GM18507 (cell line): ENCODE measurements at regions not wholly inside any gene's neighbourhood (a gene's known extent, or its start where the extent isn't known, plus 50 kb on each side); places are given as distances from the start of the nearest gene placed in this dataset.

Source experiments
- DNase-seq: peaks from one replicate; pipeline ENCODE4 v3.0.0; 2011; ENCODE audit warnings: low read depth; ENCODE audit not compliant: insufficient read length; ENCODE audit errors: extremely low spot score
- FAIRE-seq: peaks from 2 replicates; lab custom pipeline; 2011; peaks lifted over from hg19 to GRCh38; lab: Jason Lieb, UNC

DNA sequence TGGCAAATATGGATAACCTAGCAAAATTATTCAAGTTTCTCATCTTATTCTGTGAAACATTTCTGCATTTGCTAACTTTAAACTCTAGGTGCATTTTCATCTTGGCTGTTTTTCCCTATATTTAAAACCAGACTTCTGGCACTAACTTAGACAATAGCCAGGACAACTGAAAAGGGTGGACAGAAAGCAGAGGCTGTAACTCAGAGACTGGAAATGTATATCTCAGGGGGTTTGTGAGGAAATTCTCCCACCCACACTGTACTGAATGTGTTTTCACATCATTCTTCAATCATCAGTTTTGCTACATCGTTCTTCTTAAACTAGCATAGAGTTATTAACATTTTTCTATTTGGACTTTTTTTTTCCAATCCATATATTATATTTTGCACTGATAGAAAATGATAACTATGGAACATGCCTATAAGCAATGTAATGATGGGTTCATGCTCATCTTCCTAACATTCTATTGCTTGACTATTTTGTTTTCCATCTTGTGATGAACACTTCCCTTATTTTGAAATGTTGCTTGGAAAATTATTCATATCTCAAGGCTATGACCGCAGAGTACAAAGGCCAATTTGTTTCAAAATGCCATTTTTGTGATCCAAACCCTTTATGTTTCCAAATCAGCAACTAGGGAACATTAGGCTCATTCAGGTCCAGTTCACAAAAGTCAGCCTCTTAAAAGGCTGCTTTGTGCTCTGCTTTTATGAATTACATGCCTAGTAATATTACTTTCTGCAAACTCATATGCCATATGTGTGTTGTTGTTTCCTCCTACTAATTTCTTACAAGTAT, 125.8 kb upstream of the CDH19 start:
- no peak for FAIRE-seq
- no peak for DNase-seq

DNA sequence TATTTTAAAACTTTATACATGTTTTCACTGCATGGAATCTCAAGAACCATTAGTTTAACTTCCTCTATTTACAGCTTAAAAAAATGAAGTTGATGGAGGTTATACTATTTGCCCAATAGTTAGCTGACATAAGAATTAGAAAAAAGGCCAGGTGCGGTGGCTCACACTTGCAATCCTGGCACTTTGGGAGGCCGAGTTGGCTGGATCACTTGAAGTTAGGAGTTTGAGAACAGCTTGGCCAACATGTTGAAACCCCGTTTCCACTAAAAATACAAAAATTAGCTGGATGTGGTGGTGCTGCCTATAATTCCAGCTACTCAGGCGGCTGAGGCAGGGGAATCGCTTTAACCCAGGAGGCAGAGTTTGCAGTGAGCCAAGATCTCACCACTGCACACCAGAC, 125.1 kb upstream of the CDH19 start:
- DNase-seq (no peak), FAIRE-seq (no peak)

DNA sequence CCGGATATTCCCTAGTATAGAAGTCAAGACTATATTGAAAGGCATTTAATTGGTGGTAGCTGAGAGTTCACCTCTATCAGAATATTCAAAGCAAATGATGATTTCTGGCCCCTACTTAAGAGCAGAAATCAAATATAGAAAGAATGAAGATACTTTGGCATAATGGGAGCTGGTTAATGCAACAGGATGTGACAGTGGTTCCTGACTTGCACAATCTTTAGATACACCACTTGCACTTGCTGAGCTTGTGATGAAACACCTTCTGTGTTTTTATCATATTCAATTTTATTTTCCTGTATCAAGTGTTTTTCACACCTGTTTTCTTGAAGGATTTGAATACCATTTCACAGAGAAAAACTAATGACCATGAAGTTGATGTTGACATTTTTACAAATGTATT, 124.1 kb upstream of the CDH19 start:
- DNase-seq (no peak), FAIRE-seq (no peak)

DNA sequence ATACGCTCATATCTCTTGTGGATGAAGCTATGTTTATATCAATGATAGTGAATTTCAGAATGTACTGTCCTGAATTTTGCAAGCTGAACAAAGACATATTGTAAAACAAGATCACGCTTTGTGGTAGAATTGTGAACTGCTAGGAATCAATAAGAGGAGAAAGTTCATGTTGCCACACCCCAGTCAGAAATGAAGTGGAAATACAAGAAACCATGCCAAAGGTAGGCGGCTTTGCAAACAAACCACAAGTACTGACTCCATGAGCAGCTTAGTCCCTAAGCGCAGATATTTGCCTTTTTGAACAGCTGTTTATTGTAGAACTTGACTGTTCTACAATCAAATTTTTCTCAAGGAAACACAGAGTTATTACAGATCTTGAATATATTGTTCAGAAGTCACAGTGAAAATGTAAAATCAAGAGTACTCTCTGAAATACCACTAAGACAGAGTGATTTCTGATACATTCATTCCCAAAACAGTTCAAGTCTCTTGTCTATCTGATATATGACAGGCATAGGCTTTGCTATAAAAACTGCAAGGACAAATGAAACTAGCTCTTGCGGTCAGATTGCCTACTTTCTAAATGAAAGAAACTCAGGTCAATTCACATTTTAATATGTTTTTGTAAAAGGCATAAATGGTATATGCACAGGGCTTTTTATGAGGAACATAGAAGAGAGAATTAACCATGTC, 120.9 kb upstream of the CDH19 start:
- FAIRE-seq: no peak
- no peak for DNase-seq

DNA sequence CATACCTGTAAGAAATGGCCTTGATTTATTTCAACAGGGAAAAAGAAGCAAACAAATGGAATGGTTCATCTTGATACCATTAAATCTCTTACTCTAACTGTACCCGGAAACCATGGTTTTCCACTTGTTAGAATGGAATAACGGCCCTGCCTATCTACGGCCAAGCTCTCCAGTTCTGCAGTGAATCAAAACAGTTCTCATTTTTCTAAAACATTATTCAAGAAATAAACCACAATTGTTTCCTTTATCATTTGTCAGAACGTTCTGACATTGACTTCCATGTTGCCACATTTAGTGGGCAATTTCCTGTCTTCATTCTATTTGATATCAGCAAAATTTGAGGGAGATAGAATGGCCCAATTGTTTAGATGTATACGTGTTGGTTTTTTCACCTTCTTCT, 118.8 kb upstream of the CDH19 start:
- DNase-seq: no peak
- no peak for FAIRE-seq

DNA sequence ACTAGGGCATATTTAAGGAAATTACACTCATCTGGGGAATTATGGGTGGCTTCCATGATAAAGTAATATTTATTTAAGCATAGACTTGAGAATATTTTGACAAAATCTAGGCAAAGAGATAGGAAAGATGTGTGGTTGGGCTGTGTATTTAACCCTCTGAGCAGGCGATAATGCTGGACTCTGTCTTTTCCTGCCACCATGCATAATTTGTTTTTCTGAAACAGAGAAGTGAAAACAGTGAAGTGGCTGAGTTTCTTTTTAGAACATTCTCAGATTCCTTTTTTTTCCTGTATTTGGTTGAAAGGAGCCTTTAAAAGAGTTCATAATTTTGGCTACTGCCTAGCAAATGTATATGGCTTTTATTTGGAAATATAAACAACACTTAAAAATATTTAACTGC, 104.8 kb upstream of the CDH19 start:
- DNase-seq (no peak), FAIRE-seq (no peak)

DNA sequence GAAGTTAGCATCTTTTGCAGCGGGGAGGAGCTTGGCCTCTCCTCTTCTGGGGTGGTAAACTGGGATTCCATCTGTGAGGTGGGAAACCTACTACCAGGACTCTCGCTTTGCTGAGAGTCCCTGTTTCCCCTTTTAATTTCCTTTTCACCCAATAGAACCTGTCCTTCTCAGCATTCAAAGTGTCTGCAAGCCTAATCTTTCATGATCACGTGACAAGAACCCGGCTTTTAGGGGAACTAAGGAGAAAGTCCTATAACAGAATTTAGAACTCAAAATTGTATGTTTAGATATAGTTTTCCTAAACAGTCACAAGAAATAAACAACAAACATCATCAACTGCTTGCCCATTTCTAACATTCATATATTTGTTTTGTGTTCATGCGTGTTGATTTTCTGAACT, 103.6 kb upstream of the CDH19 start:
- FAIRE-seq: no peak
- no peak for DNase-seq

DNA sequence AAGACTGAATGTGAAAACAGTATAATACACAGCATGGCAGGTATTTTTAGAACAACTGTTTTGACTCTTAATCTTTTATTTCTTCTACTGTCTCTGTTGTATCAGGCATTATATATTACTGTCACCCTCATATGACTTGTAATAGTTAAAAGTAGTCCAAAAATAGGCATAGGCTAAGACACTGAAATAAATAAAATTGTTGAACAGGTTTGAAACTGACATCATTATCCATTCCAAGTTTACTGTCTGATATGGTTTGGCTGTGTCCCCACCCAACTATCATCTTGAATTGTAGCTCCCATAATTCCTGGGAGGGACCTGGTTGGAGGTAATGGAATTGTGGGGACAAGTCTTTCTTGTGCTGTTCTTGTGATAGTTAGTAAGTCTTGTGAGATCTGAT, 91.4 kb upstream of the CDH19 start:
- DNase-seq (no peak), FAIRE-seq (no peak)

DNA sequence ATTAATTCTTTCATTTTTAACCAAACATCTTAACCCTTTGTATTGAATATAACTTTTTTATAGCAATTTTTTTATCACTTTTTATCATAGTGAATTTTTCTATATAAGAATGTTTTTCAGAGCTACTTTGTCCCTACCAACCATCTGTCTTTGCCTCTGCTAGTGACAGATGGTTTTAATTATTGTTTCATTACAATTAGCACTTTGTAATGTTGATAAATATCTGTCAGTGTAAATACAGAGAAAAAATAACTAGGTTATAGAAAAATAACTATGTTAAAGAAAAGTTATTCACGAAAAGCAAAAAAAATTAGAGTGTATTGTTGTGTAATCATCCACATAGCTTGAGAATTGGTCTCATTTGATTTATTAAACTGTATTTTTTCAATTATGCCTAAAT, 91.0 kb upstream of the CDH19 start:
- FAIRE-seq: no peak
- DNase-seq: no peak

DNA sequence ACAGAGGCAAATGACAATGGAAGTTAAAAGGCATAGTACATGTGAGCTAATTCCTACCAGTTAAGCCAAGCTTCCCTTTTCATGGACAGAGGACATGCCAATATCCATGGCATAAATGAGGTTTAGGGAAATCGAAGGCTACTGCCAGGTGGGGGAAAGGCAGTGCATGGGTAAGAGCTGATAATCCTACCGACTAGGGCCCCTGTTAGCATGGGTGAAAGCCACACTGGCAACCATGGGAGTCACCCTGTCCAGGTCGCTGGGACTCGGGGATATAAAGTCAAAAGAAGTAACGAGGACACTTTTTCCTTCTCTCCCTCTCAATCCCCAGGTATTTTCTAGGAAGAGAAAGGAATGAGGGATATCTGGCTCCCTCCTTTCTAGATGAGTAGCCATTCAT, 83.7 kb upstream of the CDH19 start:
- DNase-seq (no peak), FAIRE-seq (no peak)

DNA sequence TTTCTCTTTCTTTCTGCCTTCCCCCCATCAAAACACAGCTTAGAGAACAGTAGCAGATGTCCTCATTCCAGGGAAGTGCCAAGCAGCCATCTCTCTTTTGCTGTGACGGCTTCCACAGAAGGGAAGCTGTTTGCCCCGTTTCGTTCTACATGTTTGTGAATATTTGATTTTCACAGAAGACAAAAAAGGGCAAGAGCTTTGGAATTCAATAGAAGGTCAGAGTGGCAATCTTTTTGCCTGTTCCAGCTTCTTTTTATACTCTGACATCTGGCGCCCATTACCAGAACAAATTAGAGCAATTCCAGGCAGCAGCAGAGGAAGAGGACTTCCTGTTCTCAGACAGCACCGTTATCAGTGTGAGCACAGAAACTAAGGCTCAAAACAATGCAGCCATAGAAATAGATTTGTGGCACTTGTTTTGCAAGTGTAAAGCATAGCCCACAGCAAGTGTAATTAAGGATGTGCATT, 79.0 kb upstream of the CDH19 start:
- DNase-seq (no peak), FAIRE-seq (no peak)

DNA sequence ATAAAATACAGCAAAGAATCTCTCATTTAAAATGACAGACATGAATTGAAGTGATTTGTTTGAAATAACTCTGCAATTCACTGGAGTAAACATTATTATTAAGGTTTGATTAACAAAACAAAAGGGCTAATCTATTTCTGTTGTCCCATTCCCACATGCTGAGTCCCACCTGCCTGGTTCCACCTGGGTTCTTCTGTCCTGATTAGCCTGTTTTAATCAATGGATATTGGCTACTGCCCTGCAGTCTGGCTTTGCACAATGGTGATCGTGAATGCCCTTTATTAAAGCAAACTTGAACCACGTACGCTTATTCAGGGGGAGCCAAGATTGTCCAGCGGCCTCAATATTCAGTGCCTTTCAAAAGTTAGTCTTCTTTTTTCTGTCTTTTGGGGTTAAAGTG, 72.8 kb upstream of the CDH19 start:
- DNase-seq: no peak
- FAIRE-seq: no peak

DNA sequence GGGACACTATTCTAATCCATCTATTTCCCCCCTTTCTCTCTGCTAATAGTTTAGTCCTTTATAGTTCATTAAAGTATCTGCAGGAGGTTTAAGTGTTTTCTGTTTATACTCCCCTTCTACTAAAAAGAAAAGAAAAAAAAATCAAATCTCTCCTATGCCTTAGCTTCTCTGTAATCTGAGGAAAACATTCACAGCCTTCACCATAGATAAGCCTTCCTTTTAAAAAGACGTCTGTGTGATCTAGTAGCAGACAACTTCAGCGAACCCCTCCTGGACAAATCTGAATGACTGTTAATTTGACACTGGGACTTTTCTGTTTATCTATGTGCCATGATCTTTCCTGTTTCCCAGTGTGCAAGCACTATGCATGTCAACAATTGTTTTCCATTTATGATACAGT, 70.4 kb upstream of the CDH19 start:
- DNase-seq (no peak), FAIRE-seq (no peak)

DNA sequence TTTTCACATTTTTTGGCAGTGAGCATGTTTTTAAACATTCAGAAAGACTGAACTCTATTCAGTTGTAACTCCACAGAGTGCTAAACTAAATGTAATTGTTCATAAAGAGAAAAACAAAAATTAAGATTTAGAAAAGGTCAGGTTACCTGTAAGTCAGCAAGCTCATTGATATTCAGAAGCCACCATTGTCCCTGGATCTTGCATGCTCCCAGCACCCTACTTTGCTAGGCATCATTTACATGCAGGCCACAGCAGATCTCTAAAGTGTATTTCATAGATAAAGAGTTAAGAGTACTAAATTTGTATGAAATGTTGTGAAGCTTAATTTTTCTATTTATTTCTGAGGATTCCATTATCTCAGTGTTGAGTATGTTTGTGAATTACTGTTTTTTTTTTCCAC, 64.8 kb upstream of the CDH19 start:
- FAIRE-seq: no peak

DNA sequence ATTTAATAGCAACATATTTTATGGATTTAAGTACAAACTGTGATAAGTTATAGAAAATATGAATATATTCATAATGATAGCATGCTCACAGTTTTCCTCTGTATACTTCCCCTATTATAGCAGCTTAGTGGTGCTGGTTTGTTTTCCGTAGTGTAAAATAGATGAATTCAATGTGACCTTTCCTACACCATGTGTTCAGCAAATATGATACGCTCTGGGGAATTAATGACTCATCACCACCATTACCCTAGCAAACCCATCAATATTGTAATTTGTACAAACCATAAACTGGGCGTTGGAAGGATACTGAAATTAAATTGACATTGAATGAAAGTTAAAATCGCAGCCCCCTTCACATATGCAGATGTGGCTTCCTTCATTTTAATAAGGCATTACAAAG, 58.7 kb upstream of the CDH19 start:
- FAIRE-seq (no peak), DNase-seq (no peak)

More for the DNA sequence above, 64.8 kb upstream of the CDH19 start:
- DNase-seq: no peak

DNA sequence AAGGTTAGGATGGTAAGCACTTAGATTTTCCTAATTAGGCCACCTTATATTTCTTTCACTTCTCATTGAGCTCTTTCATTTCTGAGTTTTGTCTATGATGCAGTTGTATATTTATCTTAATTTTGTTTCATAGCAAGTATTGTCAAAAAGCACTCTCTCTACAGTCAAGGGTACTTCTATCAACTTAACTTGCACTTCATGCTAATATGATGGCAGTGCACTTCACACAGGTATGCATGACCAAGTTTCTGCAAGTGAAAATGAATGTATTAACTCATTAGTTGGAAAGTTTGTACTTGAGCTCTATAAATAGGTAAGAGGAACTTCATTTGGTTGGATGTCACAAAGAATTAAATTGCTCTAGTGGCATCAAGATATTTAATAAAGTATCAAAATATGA, 51.5 kb upstream of the CDH19 start:
- DNase-seq: no peak
- no peak for FAIRE-seq
